ENCODE measurements at regions not wholly inside any gene's neighbourhood (a gene's known extent, or its start where the extent isn't known, plus 50 kb on each side); places are given as distances from the start of the nearest gene placed in this dataset.
A peak's percentile ranks its signal among the peaks of the same experiment; 100 is the strongest.

DNA sequence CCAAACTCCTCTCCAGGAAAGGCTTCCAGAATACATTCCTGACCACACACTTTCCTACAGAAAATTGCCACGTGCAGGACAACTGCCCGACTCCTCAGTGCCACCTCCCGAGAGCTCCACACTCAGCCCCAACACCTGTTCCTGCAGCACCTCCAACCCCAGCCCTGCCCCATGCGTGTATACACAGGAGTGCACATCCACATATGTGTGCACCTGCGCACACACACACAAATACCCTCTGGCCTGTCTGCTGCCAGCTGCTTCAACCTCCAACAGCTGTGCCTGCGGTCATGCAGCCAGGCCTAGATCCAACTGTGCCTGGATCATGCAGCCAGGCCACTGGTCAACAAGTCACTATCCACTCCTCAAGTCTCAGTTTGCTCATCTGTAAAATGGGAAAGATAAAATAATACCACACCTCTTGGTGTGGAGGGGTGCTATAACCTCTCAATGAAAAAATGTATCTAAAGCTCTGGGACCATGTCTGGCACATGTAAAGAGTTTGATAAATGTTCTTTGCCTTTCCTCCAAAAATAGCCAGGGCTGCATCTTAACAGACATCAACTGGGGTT lies 152.1 kb upstream of the ID2 start:
- Histone ChIP-seq H3K36me3 (ENCODE audit: control insufficient read depth in 2 of 2, insufficient read depth in 2 of 2, low read length in 2 of 2) (no peaks in the 10 kb centered on the region), H3K9me3 (ENCODE audit: control insufficient read depth in 2 of 2, low read length in 2 of 2) (peaks cover 4 to 12% of the 10 kb centered on the region in 2 donors)

DNA sequence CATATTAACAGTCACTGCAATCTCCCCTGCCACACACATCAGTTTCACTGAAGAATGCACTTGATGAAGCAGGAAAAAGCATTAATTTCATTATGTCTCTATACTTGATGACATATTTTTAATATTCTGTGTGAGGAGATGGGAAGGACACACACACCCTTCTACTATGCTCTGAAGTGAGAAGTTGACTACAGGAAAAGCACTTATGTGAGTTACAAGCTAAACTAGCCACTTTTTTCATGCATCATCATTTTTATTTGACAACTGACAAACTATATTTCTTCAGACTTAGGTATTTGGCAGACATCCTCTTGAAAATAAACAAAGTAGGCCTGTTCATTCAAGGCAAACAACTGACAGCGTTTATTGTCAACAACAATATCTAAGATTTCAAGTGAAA lies 150.4 kb upstream of the ID2 start:
- H3K9ac ChIP-seq (ENCODE audit: low read length in 2 of 2), result no peak overlapping the region
- no peak overlapping the region for H3K27ac ChIP-seq (ENCODE audit: low read length)
- peaks cover 4 to 12% of the 10 kb centered on the region in 2 donors for H3K9me3 ChIP-seq (ENCODE audit: control insufficient read depth in 2 of 2, low read length in 2 of 2)
- H3K36me3 ChIP-seq (ENCODE audit: control insufficient read depth in 2 of 2, insufficient read depth in 2 of 2, low read length in 2 of 2), result no peaks in the 10 kb centered on the region
- H3K4me1 ChIP-seq (ENCODE audit: control insufficient read depth, insufficient read depth, low read length), result peaks cover 16% of the 10 kb centered on the region
- H3K4me3 ChIP-seq (ENCODE audit: low read length in 2 of 2), result no peak overlapping the region
- no peaks in the 10 kb centered on the region for H3K27me3 ChIP-seq (ENCODE audit: control insufficient read depth in 1 of 2, insufficient read depth in 2 of 2, low read length in 2 of 2)

More for the DNA sequence above, 152.1 kb upstream of the ID2 start:
- no peak overlapping the region for H3K27ac ChIP-seq (ENCODE audit: low read length)
- H3K4me3 ChIP-seq (ENCODE audit: low read length in 2 of 2), result no peak overlapping the region
- H3K9ac ChIP-seq (ENCODE audit: low read length in 2 of 2), result no peak overlapping the region
- peaks cover under 1% of the 10 kb centered on the region for H3K4me1 ChIP-seq (ENCODE audit: control insufficient read depth, insufficient read depth, low read length)
- H3K27me3 ChIP-seq (ENCODE audit: control insufficient read depth in 1 of 2, insufficient read depth in 2 of 2, low read length in 2 of 2), result no peaks in the 10 kb centered on the region

DNA sequence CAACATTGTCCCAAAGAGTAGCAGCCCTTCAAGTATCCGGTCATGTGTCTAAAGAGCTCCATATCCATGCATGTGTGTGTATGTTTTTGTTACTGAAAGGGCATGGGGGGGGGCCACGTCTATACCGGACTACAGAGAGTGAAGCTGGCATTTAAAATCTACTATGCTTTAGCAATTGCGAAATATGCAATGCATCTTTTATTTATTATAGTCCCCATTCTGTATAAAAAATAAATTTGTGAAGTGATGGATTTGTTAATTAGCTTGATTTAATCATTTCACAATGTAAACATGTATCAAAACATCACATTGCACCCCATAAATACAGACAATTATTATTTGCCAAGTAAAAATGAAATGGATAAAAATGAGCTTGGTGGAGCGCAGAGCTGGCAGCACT lies 149.4 kb upstream of the ID2 start:
- H3K4me1 ChIP-seq (ENCODE audit: control insufficient read depth, insufficient read depth, low read length), result peaks cover 24% of the 10 kb centered on the region
- H3K27ac ChIP-seq (ENCODE audit: low read length), result no peak overlapping the region
- H3K27me3 ChIP-seq (ENCODE audit: control insufficient read depth in 1 of 2, insufficient read depth in 2 of 2, low read length in 2 of 2), result no peaks in the 10 kb centered on the region
- peaks cover 4 to 12% of the 10 kb centered on the region in 2 donors for H3K9me3 ChIP-seq (ENCODE audit: control insufficient read depth in 2 of 2, low read length in 2 of 2)
- no peak overlapping the region for H3K9ac ChIP-seq (ENCODE audit: low read length in 2 of 2)
- no peaks in the 10 kb centered on the region for H3K36me3 ChIP-seq (ENCODE audit: control insufficient read depth in 2 of 2, insufficient read depth in 2 of 2, low read length in 2 of 2)
- H3K4me3 ChIP-seq (ENCODE audit: low read length in 2 of 2), result no peak overlapping the region

- Histone ChIP-seq H3K9me3 (ENCODE audit: control insufficient read depth in 2 of 2, low read length in 2 of 2) (peaks cover 4 to 12% of the 10 kb centered on the region in 2 donors), H3K27ac (ENCODE audit: low read length) (no peak overlapping the region)
These were observed 147.9 kb upstream of the ID2 start for GRCh38 chr2:8533923-8534322.

DNA sequence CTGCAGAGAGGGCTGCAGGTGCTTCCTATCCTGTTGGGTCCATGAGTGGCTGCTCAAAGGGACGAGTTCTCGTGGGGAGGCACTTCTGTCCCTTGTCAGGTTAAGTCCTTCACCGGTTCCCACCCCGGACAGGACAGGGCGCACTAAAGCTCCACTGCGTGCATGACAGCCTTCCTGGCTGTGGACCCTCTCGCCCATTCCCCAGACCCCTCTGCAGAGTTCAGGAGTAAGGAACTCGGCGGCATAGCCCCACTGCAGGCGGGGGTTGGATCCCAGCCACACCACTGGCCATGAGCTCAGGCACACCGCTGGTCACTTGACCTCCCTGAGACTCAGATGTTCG lies 147.5 kb upstream of the ID2 start:
- no peaks in the 10 kb centered on the region for H3K27me3 ChIP-seq (ENCODE audit: control insufficient read depth in 1 of 2, insufficient read depth in 2 of 2, low read length in 2 of 2)
- no peak overlapping the region for H3K27ac ChIP-seq (ENCODE audit: low read length)
- no peaks in the 10 kb centered on the region for H3K36me3 ChIP-seq (ENCODE audit: control insufficient read depth in 2 of 2, insufficient read depth in 2 of 2, low read length in 2 of 2)
- no peak overlapping the region for H3K9ac ChIP-seq (ENCODE audit: low read length in 2 of 2)
- H3K4me3 ChIP-seq (ENCODE audit: low read length in 2 of 2), result no peak overlapping the region
- H3K4me1 ChIP-seq (ENCODE audit: control insufficient read depth, insufficient read depth, low read length), result peaks cover 28% of the 10 kb centered on the region
- peaks cover 4 to 12% of the 10 kb centered on the region in 2 donors for H3K9me3 ChIP-seq (ENCODE audit: control insufficient read depth in 2 of 2, low read length in 2 of 2)

More at GRCh38 chr2:8533923-8534322, 147.9 kb upstream of the ID2 start:
- Histone ChIP-seq H3K4me3 (ENCODE audit: low read length in 2 of 2) (no peak overlapping the region), H3K4me1 (ENCODE audit: control insufficient read depth, insufficient read depth, low read length) (peaks cover 27% of the 10 kb centered on the region), H3K9ac (ENCODE audit: low read length in 2 of 2) (no peak overlapping the region), H3K36me3 (ENCODE audit: control insufficient read depth in 2 of 2, insufficient read depth in 2 of 2, low read length in 2 of 2) (no peaks in the 10 kb centered on the region), H3K27me3 (ENCODE audit: control insufficient read depth in 1 of 2, insufficient read depth in 2 of 2, low read length in 2 of 2) (no peaks in the 10 kb centered on the region)

DNA sequence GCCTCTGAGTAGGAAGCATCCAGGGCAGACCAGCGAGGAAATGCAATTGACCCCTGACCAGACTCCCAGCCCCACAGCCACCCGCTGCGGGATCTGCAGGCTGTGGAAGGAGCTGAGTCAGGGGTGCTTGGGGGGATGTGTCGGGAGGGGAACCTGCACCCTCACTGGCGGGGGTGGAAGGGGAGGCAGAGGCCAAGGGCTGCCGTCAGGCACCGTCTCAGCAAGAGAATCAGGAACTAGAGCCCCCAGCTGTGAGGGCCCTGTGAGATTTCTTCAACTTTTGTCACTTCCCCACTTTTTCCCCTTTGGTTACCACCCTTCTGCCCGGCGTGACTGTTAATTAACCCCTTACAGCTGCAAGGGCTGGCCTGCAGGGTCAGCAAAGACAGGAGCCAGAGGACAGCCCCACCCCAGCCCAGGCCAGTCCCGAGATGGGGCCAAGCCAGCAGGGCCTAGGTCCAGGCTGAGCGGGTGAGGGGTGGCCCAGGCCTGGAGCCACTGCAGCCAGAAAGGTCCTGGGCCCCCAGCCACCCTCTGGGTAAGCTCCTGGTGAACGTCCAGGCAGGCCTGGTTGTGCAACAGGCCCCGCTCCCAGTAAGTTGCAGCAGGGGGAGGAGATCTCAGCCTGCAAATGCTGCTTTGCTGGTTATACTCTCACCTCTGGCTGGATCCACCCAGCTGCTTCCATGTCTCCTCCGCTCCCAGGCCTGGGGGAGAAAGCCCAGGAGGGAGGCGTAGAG lies 147.0 kb upstream of the ID2 start:
- Histone ChIP-seq H3K36me3 (ENCODE audit: control insufficient read depth in 2 of 2, insufficient read depth in 2 of 2, low read length in 2 of 2) (no peaks in the 10 kb centered on the region), H3K9ac (ENCODE audit: low read length in 2 of 2) (peak overlapping the region in 1 of 2 donors; percentile 13), H3K4me3 (ENCODE audit: low read length in 2 of 2) (no peak overlapping the region), H3K4me1 (ENCODE audit: control insufficient read depth, insufficient read depth, low read length) (peaks cover 28% of the 10 kb centered on the region), H3K27me3 (ENCODE audit: control insufficient read depth in 1 of 2, insufficient read depth in 2 of 2, low read length in 2 of 2) (no peaks in the 10 kb centered on the region), H3K27ac (ENCODE audit: low read length) (no peak overlapping the region), H3K9me3 (ENCODE audit: control insufficient read depth in 2 of 2, low read length in 2 of 2) (peaks cover 4 to 12% of the 10 kb centered on the region in 2 donors)

DNA sequence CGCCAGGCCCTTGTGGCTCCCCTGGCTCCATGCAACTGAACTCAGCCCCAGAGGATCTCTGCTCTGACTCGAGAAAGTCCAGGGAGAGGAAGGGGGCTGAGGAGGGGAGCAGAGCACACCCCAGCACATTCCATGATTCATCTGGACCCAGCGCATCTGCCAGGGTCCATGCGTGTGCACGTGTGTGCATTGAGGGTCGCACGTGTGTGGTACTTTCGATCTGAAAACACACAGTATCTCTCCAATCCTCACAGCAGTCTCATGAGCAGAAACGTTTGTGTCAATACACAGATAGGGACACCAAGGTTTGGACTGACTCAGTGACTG lies 146.4 kb upstream of the ID2 start:
- Histone ChIP-seq H3K9ac (ENCODE audit: low read length in 2 of 2) (peak overlapping the region in 1 of 2 donors; percentile 13), H3K4me1 (ENCODE audit: control insufficient read depth, insufficient read depth, low read length) (peaks cover 28% of the 10 kb centered on the region), H3K27me3 (ENCODE audit: control insufficient read depth in 1 of 2, insufficient read depth in 2 of 2, low read length in 2 of 2) (no peaks in the 10 kb centered on the region), H3K27ac (ENCODE audit: low read length) (no peak overlapping the region), H3K9me3 (ENCODE audit: control insufficient read depth in 2 of 2, low read length in 2 of 2) (peaks cover 4 to 12% of the 10 kb centered on the region in 2 donors), H3K36me3 (ENCODE audit: control insufficient read depth in 2 of 2, insufficient read depth in 2 of 2, low read length in 2 of 2) (no peaks in the 10 kb centered on the region), H3K4me3 (ENCODE audit: low read length in 2 of 2) (no peak overlapping the region)

- H3K36me3 ChIP-seq (ENCODE audit: control insufficient read depth in 2 of 2, insufficient read depth in 2 of 2, low read length in 2 of 2), result no peaks in the 10 kb centered on the region
- peaks cover 3 to 11% of the 10 kb centered on the region in 2 donors for H3K9me3 ChIP-seq (ENCODE audit: control insufficient read depth in 2 of 2, low read length in 2 of 2)
- H3K27me3 ChIP-seq (ENCODE audit: control insufficient read depth in 1 of 2, insufficient read depth in 2 of 2, low read length in 2 of 2), result no peaks in the 10 kb centered on the region
- H3K9ac ChIP-seq (ENCODE audit: low read length in 2 of 2), result no peak overlapping the region
- no peak overlapping the region for H3K4me3 ChIP-seq (ENCODE audit: low read length in 2 of 2)
- no peak overlapping the region for H3K27ac ChIP-seq (ENCODE audit: low read length)
- H3K4me1 ChIP-seq (ENCODE audit: control insufficient read depth, insufficient read depth, low read length), result peaks cover 28% of the 10 kb centered on the region
These were observed 145.8 kb upstream of the ID2 start for GRCh38 chr2:8535821-8536685.

- Histone ChIP-seq H3K36me3 (ENCODE audit: control insufficient read depth in 2 of 2, insufficient read depth in 2 of 2, low read length in 2 of 2) (no peaks in the 10 kb centered on the region), H3K4me1 (ENCODE audit: control insufficient read depth, insufficient read depth, low read length) (peaks cover 28% of the 10 kb centered on the region), H3K27ac (ENCODE audit: low read length) (no peak overlapping the region), H3K27me3 (ENCODE audit: control insufficient read depth in 1 of 2, insufficient read depth in 2 of 2, low read length in 2 of 2) (no peaks in the 10 kb centered on the region), H3K4me3 (ENCODE audit: low read length in 2 of 2) (no peak overlapping the region), H3K9ac (ENCODE audit: low read length in 2 of 2) (no peak overlapping the region), H3K9me3 (ENCODE audit: control insufficient read depth in 2 of 2, low read length in 2 of 2) (peaks cover 0 to 6% of the 10 kb centered on the region in 2 donors)
These were observed 144.9 kb upstream of the ID2 start for GRCh38 chr2:8536686-8537561.

DNA sequence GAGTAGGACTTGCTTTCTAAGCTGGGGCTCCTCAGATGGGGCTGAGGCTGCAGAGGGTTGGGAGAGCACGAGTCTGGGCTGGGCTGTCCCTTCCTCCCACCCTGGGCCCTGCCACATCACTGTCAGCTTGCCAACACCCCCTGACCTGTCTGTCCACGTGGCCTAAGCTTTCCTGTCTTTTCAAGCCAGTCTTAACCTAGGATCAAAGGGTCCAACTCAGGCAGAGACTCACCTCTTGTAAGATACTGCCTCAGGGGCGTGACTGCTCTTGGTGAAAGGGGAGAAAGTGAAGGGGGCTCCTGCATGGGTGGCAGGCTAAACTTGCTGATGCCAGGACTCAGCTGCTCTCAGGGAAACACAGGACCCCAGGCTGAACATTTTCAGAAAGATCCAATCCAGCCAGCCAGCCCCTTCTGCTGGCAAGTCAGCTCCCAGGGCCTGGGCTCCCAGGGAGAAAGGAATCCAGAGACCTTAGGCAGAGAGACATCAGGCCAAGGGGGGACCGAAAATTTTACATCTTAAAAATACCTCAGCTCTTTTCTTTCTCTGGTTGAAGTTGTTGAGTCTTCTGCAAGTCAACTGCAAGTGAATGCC lies 144.2 kb upstream of the ID2 start:
- Histone ChIP-seq H3K4me1 (ENCODE audit: control insufficient read depth, insufficient read depth, low read length) (peaks cover 28% of the 10 kb centered on the region), H3K4me3 (ENCODE audit: low read length in 2 of 2) (no peak overlapping the region), H3K27ac (ENCODE audit: low read length) (no peak overlapping the region), H3K9me3 (ENCODE audit: control insufficient read depth in 2 of 2, low read length in 2 of 2) (no peaks in the 10 kb centered on the region), H3K36me3 (ENCODE audit: control insufficient read depth in 2 of 2, insufficient read depth in 2 of 2, low read length in 2 of 2) (no peaks in the 10 kb centered on the region), H3K27me3 (ENCODE audit: control insufficient read depth in 1 of 2, insufficient read depth in 2 of 2, low read length in 2 of 2) (no peaks in the 10 kb centered on the region), H3K9ac (ENCODE audit: low read length in 2 of 2) (no peak overlapping the region)

Measured in stomach smooth muscle (tissue), 2 donors.